GM21619 (cell line): ENCODE measurements at regions not wholly inside any gene's neighbourhood (a gene's known extent, or its start where the extent isn't known, plus 50 kb on each side); places are given as distances from the start of the nearest gene placed in this dataset.
A peak's percentile ranks its signal among the peaks of the same experiment; 100 is the strongest.
"Not testable (repeated sequence)": the region's sequence is repeated elsewhere in the genome, so short reads cannot be mapped to it uniquely, and the experiment has no call there.

Source experiments
- ATAC-seq: cut with Tn5 transposase; IDR thresholded peaks from one replicate; pipeline ENCODE4 v1.9.1; 2021; ENCODE audit not compliant: unreplicated experiment

DNA sequence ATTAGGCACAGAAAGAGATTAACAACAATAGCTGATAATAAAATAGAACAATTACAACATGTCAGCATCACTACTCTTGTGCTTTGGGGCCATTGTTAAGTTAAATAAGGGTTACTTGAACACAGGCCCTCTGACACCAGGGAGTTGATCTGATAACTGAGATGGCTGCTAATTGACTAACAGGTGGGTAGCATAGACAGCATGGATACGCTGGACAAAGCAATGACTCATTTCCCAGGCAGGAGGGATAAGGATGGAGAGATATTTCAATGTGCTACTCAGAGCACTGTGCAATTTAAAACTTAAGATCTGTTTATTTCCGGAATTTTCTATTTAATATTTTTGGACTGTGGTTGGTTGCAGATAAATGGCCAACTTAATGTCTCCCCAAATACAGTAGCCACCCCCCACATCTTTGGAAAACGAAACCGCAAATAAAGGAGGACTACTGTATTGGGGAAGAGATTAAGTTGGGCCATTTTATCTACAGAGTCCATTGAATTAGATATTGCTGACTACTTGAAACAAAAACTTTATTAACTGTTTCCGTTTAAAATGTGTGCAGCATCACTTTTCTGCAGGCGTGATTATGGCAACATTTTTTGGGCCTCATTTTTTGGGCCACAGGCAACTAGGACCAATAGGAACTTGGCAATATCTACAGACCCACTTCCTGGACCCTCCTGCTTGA, 200.6 kb upstream of the KLF3 start:
- no peak for ATAC-seq

DNA sequence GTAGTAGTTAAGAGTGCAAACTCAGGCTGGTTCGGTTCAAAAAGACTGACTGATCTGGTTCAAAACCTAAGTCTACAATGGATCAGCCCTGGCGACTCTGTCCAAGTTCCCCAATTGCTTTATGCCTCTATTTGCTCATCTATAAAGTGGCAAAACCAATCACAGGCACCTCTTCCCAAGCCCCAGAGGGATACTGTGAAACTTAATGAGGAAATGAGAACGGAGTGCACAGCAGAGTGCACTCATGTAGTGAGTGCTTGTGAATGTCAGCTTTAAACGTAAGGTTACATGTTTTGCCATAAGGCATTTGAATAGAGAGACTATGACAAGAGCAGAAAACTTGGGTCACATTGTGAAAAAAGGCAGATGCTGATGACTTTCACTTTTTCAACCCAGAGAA, 199.7 kb upstream of the KLF3 start:
- ATAC-seq = no peak

DNA sequence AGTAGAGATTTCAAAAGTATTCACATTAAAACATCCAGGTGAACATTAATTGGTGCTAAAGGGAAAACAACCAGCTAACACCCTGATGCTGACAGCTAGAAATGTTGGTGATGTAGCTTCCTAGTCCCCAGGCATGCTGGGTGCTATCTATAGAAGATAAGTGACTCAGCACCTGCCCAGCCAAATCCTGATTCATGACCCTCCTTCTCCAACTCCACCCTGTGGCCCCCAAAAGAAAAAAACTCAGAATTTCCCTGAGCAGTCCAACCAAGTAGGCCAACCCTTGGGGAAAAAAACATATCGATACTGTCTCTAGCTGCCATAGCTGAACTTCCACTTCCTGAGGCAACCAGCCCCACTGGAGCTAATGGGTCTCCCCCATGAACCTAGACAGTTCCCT, 197.6 kb upstream of the KLF3 start:
- ATAC-seq = no peak

DNA sequence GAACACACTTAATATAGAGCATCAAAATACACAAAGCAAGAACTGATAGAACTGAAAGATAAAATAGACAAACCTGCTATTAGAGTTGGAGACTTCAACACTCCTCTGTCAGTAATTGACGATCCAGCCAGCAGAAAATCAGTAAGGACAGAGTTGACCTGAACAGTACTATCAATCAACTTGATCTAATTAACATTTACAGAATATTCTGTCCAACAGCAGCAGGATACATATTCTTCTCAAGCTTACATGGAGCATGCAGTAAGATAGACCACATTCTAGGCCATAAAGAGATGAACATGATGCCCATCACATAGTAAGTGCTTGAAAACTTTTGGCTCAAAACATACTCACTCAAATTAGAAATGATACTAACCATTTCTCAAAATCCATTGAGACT, 196.7 kb upstream of the KLF3 start:
- no peak for ATAC-seq

DNA sequence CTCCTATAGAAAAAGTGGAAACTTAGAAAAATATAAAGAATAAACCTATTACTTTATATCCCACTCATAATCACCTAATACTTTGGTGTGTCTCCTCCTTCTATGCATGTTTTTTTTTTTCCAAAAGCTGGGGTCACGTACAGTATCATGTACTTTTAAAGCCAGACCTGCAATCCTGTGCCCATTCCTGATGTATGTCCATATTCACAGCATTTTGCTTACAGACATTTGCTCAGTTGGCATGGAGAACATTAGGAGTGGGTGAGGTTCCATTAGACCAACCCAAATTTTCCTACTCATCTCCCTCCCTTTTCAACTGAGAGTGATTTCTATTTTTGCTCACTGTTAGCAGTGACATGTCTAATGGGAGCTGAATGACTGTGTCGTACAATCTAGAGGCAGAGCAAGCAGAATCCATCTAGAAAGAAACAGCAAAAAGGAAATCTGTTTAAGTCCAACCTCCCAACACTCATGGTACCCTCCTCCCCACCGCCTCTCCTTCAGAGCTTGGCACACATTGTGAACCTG, 195.6 kb upstream of the KLF3 start:
- no peak for ATAC-seq

DNA sequence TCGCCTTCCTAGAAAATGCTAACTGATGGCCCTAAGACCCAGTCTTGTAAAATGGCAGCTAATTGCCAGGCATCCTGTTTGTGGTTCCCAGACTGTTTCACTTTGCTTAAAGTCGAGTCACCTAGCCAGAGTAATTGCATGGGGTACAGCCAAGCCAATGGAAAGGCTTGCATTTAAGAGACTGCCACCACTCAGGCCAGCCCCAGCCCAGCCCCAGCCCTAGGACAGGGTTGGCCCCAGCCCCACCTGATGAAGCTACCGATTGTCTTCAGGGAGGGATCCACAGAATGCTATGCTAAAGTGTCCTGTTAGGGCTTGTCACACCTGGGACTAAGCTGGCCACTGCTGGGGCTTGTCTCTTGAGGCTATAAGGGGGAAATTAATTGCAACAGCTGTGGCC, 194.6 kb upstream of the KLF3 start:
- ATAC-seq = no peak

DNA sequence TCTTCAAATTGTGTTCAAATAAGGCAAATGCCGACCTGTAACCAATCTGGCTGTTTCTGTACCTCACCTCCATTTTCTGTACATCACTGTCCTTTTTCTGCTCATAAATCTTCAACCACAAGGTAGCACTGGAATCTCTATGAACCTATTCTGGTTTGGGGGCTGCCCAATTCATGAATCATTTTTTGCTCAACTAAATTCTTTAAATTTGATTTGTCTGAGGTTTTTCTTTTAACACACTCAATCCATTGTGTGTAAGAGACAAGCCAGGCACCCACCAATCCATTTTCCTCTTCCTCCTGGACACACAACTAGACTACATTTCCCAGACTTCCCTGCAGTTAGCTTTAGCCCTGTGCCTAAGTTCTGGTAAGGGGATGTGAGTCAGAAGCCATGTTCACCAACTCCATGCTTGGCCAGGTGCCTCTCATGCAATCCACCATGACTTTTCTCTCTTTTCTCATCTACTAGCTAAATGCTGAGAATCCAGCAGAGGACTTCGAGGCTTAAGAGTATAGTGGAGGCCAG, 193.2 kb upstream of the KLF3 start:
- ATAC-seq = no peak

DNA sequence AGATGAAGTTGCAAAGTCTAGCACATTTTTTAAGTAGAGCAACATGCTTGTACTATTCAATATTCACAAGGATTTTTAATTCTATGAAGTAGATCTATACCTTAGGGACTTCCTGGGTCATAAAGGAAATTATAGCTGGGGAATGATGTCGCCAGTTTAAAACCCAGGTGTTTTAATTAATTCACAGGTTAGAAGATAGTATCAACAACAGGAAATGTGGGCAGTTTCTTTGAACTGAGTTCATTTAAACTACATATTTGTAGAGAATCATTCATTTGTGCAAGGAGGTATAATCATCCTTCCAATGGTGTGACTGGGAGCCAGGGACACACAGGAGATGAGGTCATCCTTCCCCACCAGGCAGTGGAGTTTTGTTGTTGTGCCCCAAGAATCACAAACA, 181.3 kb upstream of the KLF3 start:
- no peak for ATAC-seq

DNA sequence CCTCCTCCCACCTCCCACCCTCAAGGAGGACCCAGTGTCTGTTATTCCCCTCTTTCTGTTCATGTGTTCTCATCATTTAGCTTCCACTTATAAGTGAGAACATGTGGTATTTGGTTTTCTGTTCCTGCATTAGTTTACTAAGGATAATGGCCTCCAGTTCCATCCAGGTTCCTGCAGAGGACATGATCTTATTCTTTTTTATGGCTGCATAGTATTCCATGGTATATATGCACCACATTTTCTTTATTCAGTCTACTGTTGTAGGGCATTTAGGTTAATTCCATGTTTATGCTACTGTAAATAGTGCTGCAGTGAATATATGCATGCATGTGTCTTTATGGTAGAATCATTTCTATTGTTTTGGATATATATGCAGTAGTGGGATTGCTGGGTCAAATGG, 180.4 kb upstream of the KLF3 start:
- not testable (repeated sequence) for ATAC-seq

DNA sequence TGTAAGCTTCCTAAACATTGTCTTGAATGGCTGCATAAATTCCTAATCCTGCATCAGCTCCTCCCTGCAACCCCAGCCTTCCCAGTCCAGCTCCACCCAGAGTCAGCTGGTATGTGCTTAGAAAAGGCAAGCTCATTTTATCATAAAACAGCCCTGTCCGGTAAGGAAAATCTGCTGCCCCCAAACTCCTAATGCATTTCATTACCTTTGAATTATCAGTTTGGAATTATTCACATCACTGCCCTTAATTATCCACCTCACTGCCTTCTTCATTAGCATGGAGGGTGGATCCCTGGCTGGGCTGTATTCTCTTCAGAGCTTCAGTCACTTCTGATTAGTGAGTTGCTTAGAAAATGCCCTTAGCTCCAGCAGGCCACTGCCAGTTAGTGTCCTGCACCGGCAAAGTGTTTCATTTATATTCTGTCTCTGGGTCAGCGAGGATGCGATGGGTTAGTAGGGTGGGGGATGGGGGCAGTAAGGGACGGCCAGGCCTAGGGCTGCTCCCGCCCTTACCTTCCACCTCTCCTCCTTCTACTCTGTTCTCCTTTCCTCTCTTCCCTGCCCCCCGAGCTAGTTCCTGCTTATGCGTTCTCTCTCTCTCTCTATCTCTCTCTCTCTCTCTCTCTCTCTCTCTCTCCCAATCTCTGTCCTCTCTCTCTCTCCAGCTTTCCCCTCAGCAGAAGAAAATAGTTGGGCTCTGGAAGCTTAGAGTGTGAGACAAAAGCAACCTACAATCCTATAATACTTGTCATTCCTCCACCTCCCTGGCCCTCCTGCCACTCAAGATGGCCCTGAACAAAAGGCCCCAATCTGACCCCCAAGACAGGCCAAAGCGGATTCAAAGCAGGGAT, 174.8 kb upstream of the KLF3 start:
- no peak for ATAC-seq

DNA sequence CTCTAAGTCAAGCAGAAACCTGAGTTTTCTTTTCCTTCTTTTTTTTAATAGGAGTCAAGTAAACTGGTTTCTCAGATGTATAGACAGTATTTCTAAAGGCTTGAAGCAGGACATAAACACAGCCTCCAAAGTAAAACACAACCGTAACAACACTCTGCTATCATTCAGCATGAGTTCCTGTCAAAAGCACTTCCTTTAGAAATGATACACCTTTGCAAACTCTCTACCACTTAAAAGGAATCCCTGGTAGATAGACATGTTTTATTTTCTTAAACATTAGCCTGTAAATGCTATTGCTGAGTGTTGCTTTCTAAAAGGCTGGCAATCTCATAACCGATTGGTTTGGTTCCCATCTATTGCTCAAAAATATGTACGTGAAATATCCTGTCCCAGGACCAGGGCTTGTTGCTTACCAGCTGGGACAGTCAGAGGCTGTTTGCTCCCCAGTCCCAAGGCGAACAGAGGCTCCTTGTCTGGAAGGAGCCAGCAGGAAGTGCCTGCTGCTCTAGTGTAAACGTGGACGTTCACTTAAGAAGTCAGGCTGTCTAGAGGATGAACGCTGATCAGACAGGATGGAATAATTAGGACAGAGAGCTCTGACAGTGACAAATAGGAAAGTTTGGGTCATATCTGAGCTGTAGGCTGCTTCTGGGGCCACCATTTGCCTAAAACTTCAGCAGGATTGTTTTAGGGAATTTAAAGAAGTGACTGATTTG, 173.9 kb upstream of the KLF3 start:
- no peak for ATAC-seq

DNA sequence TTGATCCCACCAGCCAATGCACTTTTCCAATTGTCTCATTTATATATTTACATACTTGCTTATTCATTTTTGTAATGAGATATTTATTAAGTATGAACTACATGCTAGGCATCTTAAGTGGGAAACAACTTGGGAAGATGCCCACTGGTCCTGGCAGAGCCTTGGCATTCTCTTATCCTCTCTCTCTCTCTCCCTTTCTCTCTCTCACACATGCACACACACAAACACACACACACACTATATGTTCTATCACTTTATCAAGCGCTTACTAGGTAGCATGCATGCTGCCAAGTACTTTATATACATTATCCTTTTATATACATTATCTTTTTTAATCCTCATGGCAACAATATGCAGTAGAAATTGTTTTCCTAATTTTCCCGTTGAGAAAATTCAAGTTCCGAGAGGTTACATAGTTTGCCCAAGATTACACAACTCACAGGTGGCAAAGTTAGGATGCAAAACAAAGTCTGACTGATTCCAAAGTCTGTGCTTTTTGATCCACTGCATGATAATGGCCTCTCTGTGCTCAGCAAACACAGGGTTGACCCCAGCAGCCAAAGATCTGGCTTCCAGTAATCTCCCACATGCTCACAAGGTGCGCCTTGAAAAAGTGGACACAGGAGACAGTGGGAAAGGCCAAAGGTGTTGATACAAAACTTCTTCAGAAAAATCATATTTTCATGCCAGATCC, 173.1 kb upstream of the KLF3 start:
- ATAC-seq = no peak

DNA sequence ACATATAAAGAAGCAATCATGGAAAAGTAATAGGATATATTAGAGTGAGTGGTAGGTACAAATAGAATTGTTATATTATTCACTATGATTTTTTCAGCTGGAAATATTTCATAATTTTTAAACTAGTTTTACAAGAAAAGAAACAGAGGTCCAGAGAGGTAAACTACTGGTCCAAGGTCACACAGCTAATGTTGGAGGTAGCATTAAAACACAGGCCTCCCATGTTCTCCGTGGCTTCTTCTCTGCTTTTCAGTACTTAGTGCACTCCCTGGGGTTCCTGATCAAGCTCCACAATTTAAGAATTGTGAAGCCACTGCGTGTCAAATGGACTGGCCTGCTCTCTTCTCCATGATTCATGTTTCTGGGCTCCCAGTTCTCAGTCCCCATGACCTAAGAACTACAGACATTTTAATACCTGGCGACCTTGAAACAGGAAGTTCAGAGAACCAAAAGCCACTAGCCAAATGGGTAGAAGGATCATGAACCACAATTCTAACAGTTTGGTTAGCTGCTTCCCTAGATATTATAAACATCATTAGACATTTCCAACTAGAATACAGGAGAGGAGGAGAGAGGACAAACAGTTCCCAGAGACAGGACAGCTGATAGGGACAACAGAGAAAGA, 172.0 kb upstream of the KLF3 start:
- ATAC-seq = no peak

DNA sequence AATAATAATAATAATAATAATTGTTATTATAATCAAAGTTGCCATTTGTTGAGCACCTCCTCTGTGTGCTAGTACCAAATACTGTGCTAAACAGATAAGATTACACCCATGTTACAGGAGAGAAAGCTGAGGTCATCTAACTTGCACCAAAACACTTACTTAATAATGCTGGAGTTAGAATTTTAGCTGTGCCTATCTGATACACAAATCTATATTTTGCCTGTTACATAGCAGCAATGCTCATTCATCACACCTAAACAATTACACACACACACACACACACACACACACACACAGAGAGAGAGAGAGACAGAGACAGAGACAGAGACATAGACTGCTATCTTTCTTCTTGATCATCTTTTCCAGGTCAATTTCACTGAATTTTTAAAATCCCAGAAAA, 170.9 kb upstream of the KLF3 start:
- ATAC-seq = no peak

DNA sequence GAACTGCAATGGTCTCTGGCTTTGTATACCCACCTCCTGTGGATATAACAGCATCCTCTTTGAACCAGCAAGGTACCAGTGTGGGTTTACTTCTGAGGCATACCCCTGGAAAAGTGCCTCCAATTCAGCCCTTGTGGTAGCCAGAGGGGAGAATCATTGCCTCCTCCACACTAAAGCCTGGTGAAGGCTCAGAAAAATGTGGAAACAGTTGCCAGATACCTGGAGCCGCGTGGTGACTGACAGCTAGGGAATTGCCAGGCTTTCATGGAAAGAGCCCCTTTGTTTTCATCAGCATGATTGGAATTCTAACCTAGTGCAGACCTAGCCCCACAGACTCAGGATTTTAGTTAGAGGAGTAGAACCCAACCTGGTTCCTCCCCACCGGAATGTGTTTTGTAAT, 168.6 kb upstream of the KLF3 start:
- no peak for ATAC-seq

DNA sequence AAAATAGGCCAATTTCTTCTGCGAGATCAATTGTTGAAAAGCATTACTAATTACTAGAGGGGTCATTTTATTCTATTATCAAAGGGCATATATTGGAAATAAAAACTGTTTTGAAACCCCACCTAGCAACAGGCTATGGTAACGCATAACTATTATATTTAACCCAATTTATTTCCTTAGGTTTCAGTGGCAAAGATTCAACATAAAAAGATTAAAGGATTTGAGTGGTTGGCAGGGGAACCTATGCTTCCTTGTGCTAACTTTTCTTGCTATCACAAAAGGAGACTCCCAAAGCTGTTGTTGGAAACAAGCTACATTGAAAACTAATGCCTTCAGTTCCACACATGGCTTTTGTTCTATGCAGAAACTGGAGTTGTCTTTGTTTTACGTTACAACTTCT, 166.9 kb upstream of the KLF3 start:
- ATAC-seq = no peak

DNA sequence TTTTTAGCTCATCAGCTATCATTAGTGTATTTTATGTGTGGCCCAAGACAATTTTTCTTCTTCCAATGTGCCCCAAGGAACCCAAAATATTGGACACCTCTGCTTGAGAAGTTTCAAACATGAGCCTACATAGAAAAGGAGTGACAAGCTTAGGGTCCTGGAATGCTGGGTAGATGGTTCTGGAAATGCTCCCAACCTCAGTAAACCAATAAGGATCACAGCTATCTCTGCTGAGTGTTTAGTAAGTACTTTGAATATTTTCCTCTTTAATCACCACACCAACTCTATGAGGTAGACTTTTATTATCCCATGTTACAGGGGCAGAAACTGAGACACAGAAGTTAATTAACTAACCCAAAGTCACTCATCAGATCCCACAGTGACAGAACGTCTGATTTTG, 164.9 kb upstream of the KLF3 start:
- no peak for ATAC-seq

DNA sequence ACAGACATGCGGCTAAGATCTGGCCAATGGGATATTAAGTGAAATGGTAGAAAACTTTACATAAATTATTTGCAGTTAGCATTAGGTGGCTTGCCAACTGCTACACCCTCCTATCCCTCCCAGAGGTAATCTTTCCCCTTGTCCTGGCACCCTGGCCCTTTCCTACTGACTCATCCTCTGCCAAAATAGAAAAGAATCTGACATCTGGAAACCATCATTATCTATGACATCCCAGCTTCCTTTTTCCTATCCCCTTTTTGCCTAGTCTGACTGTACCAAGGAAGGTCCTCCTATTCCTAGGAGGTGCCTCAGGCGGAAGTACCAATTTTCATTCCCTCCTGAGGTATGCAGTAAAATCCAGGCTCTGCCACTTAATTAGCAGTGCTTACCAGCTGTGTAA, 163.6 kb upstream of the KLF3 start:
- no peak for ATAC-seq

DNA sequence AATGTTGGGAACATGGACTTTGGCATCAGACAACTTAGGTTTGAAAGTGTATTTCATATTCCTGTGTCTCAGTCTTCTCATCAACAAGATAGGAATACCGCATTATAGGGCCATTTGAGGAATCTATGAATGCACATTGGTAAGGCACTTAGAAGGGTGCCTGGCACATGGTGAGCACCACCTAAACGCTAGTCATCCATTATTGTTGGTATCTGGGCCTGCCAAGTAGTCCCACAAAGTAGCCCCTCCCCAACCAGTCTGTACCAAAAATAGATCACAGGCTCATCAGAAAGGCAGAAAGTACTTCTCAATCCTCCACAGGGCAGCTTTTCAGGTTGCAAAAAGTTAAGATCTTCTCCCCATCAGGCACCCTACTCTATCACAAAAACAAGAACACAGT, 162.3 kb upstream of the KLF3 start:
- ATAC-seq = no peak

DNA sequence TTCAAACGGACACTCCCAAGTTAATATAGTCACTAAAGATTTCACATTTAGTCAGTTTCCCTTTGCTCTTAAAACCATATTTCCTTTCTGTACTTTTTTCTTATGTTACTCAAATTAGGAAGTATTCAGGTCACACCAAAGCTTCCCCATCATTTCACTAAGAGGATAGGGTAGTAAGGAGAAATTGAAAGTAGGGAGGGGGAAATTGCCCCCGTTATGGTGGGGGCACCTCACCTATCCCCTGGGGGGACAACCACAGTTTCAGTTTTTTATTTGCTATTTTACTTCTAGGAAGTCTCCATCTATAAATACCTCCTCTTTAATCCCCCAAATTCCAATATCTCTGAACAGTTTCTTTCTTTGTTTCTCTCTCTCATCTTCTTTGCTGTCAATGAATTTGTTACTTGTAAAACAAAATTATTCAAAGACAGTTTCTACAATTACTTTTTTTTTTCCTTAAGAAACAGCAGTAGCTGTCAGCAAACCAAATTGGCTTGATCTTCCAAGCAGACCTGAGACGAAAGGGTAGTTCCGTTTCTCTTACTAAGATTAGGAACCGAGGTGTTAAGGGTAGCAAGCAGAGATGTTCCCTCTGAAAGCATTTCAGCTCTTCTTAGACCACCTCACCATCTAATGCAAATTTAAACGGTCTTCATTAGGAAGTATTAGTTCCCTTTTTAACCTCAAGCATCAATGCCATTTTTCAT, 160.2 kb upstream of the KLF3 start:
- peak; percentile 85 for ATAC-seq
